Lower leg skin (tissue), 3 donors: ENCODE measurements at regions not wholly inside any gene's neighbourhood (a gene's known extent, or its start where the extent isn't known, plus 50 kb on each side); places are given as distances from the start of the nearest gene placed in this dataset.

ENCODE experiments used
- CTCF ChIP-seq, 3 donors: fragments of 450-650 bp; IDR thresholded peaks; one replicate each; pipeline ENCODE4 v1.5.1; 2016; ENCODE audit warnings: antibody characterized with exemption in 3 of 3, mild to moderate bottlenecking in 3 of 3, moderate library complexity in 2 of 3
- POLR2A ChIP-seq, 2 donors: fragments of 450-650 bp; IDR thresholded peaks; one replicate each; pipeline ENCODE4 v1.6.1; 2016 to 2017; ENCODE audit warnings: antibody characterized with exemption in 2 of 2, mild to moderate bottlenecking in 1 of 2, moderate library complexity in 1 of 2

- TF ChIP-seq CTCF (IDR thresholded peaks at IDR 0.05) (no peak), POLR2A (IDR thresholded peaks at IDR 0.05) (no peak)
Observed at GRCh38 chr11:109155291-109155690, 266.7 kb upstream of the C11orf87 start.
